Lower leg skin (tissue), 3 donors: ENCODE measurements at regions not wholly inside any gene's neighbourhood (a gene's known extent, or its start where the extent isn't known, plus 50 kb on each side); places are given as distances from the start of the nearest gene placed in this dataset.

ENCODE experiments used
- POLR2A ChIP-seq, 2 donors: fragments of 450-650 bp; IDR thresholded peaks; one replicate each; pipeline ENCODE4 v1.6.1; 2016 to 2017; ENCODE audit warnings: antibody characterized with exemption in 2 of 2, mild to moderate bottlenecking in 1 of 2, moderate library complexity in 1 of 2
- TF ChIP-seq, protein P1 (sequence below), 3 donors: fragments of 450-650 bp; IDR thresholded peaks; one replicate each; pipeline ENCODE4 v1.5.1; 2016; ENCODE audit warnings: antibody characterized with exemption in 3 of 3, mild to moderate bottlenecking in 3 of 3, moderate library complexity in 2 of 3

- TF ChIP-seq, protein P1, sequence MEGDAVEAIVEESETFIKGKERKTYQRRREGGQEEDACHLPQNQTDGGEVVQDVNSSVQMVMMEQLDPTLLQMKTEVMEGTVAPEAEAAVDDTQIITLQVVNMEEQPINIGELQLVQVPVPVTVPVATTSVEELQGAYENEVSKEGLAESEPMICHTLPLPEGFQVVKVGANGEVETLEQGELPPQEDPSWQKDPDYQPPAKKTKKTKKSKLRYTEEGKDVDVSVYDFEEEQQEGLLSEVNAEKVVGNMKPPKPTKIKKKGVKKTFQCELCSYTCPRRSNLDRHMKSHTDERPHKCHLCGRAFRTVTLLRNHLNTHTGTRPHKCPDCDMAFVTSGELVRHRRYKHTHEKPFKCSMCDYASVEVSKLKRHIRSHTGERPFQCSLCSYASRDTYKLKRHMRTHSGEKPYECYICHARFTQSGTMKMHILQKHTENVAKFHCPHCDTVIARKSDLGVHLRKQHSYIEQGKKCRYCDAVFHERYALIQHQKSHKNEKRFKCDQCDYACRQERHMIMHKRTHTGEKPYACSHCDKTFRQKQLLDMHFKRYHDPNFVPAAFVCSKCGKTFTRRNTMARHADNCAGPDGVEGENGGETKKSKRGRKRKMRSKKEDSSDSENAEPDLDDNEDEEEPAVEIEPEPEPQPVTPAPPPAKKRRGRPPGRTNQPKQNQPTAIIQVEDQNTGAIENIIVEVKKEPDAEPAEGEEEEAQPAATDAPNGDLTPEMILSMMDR (IDR thresholded peaks at IDR 0.05), result no peak
- no peak for TF ChIP-seq POLR2A (IDR thresholded peaks at IDR 0.05)
Observed at GRCh38 chr18:22031611-22032010, 137.8 kb upstream of the GATA6 start.
